GM18870 (cell line): ENCODE measurements at regions not wholly inside any gene's neighbourhood (a gene's known extent, or its start where the extent isn't known, plus 50 kb on each side); places are given as distances from the start of the nearest gene placed in this dataset.
"Not testable (repeated sequence)": the region's sequence is repeated elsewhere in the genome, so short reads cannot be mapped to it uniquely, and the experiment has no call there.

Experiments
- ATAC-seq: cut with Tn5 transposase; IDR thresholded peaks from one replicate; pipeline ENCODE4 v1.9.1; 2021; ENCODE audit warnings: moderate library complexity; ENCODE audit not compliant: unreplicated experiment

- no peak for ATAC-seq
Observed at GRCh38 chr11:135015966-135016365, 603.9 kb upstream of the B3GAT1 start.

- ATAC-seq, result not testable (repeated sequence)
Observed at GRCh38 chr11:135011313-135011712, 599.3 kb upstream of the B3GAT1 start.

GRCh38 chr11:135009125-135009524 is 597.1 kb upstream of the B3GAT1 start:
- ATAC-seq, result no peak

- no peak for ATAC-seq
Observed at GRCh38 chr11:135008412-135008811, 596.4 kb upstream of the B3GAT1 start.

GRCh38 chr11:135008001-135008405 is 596.0 kb upstream of the B3GAT1 start:
- ATAC-seq, result no peak

GRCh38 chr11:135006800-135007199 is 594.8 kb upstream of the B3GAT1 start:
- no peak for ATAC-seq

GRCh38 chr11:135004495-135004894 is 592.5 kb upstream of the B3GAT1 start:
- no peak for ATAC-seq

- ATAC-seq, result no peak
Observed at GRCh38 chr11:135002236-135002635, 590.2 kb upstream of the B3GAT1 start.

- ATAC-seq, result no peak
Observed at GRCh38 chr11:135001581-135001980, 589.5 kb upstream of the B3GAT1 start.

- ATAC-seq, result not testable (repeated sequence)
Observed at GRCh38 chr11:135001065-135001464, 589.0 kb upstream of the B3GAT1 start.

- no peak for ATAC-seq
Observed at GRCh38 chr11:134999590-134999989, 587.5 kb upstream of the B3GAT1 start.

GRCh38 chr11:134997652-134998320 is 585.7 kb upstream of the B3GAT1 start:
- ATAC-seq, result no peak

- ATAC-seq, result no peak
Observed at GRCh38 chr11:134995741-134996140, 583.7 kb upstream of the B3GAT1 start.

GRCh38 chr11:134994431-134994830 is 582.4 kb upstream of the B3GAT1 start:
- no peak for ATAC-seq

- ATAC-seq, result no peak
Observed at GRCh38 chr11:134993691-134994243, 581.7 kb upstream of the B3GAT1 start.

- ATAC-seq, result no peak
Observed at GRCh38 chr11:134992981-134993380, 580.9 kb upstream of the B3GAT1 start.

GRCh38 chr11:134988495-134988894 is 576.5 kb upstream of the B3GAT1 start:
- ATAC-seq, result no peak

- no peak for ATAC-seq
Observed at GRCh38 chr11:134987822-134988221, 575.8 kb upstream of the B3GAT1 start.

GRCh38 chr11:134987223-134987768 is 575.3 kb upstream of the B3GAT1 start:
- ATAC-seq, result no peak

- no peak for ATAC-seq
Observed at GRCh38 chr11:134984421-134984820, 572.4 kb upstream of the B3GAT1 start.

GRCh38 chr11:134982432-134982831 is 570.4 kb upstream of the B3GAT1 start:
- not testable (repeated sequence) for ATAC-seq

- no peak for ATAC-seq
Observed at GRCh38 chr11:134981835-134982234, 569.8 kb upstream of the B3GAT1 start.
